Esophagus squamous epithelium (tissue), 5 donors: ENCODE measurements at regions not wholly inside any gene's neighbourhood (a gene's known extent, or its start where the extent isn't known, plus 50 kb on each side); places are given as distances from the start of the nearest gene placed in this dataset.

ENCODE experiments used
- DNase-seq: peaks from one replicate; lab custom pipeline; 2025; lab: John Stamatoyannopoulos, UW
- H3K27ac ChIP-seq, 4 donors: fragments of 200-600 bp; sonication (generic); one replicate each; pipeline ENCODE4 v1.5.1; 2016 to 2019; ENCODE audit warnings: mild to moderate bottlenecking in 1 of 4
- H3K27me3 ChIP-seq, 4 donors: fragments of 200-600 bp; sonication (generic); 1 replicate in 3 of 4; 2 replicates in 1 of 4; pipeline versions ENCODE4 v1.5.1 to v1.6.0; 2017 to 2021; ENCODE audit warnings: antibody characterized with exemption in 1 of 4
- H3K36me3 ChIP-seq, 3 donors: fragments of 200-600 bp; sonication (generic); one replicate each; pipeline ENCODE4 v1.5.1; 2016 to 2019
- H3K4me1 ChIP-seq, 3 donors: fragments of 200-600 bp; sonication (generic); one replicate each; pipeline ENCODE4 v1.5.1; 2017 to 2019
- H3K4me3 ChIP-seq, 4 donors: fragments of 200-600 bp; sonication (generic); 1 replicate in 3 of 4; 2 replicates in 1 of 4; pipeline ENCODE4 v1.5.1; 2016 to 2019; ENCODE audit warnings: mild to moderate bottlenecking in 2 of 4, moderate library complexity in 1 of 4
- H3K9me3 ChIP-seq, 3 donors: fragments of 200-600 bp; sonication (generic); one replicate each; pipeline ENCODE4 v1.5.1; 2016 to 2019
- POLR2A ChIP-seq, 4 donors: fragments of 450-650 bp; IDR thresholded peaks; one replicate each; pipeline ENCODE4 v1.6.1; 2017; ENCODE audit warnings: antibody characterized with exemption in 4 of 4, mild to moderate bottlenecking in 4 of 4, moderate library complexity in 3 of 4
- WGBS, 2 donors: methylation state at CpG; one replicate each; pipeline ENCODE4 v1.1.5; 2018; 5-methylcytosine and 5-hydroxymethylcytosine counted together
- intact Hi-C: fragments of 100-400 bp; cut with DNase I; formaldehyde crosslinking; loops from one replicate; pipeline ENCODE4 v1.15.0; 2022
- TF ChIP-seq, protein P1 (sequence below), 6 experiments: fragments of 450-650 bp in 4 of 6; fragments of 200-600 bp in 2 of 6; sonication (generic) in 2 of 6; IDR thresholded peaks; one replicate each; pipeline ENCODE4 v1.5.1; 2016 to 2019; ENCODE audit warnings: antibody characterized with exemption in 6 of 6, mild to moderate bottlenecking in 4 of 6, moderate library complexity in 4 of 6
- donor health status: DM: yes; HTN: yes; CAD: no.

- Histone ChIP-seq H3K4me1 (no peaks in the 10 kb centered on the region), H3K27ac (no peak overlapping the region), H3K27me3 (peaks cover 0 to 27% (median 0%) of the 10 kb centered on the region in 4 donors), H3K36me3 (no peaks in the 10 kb centered on the region), H3K4me3 (no peak overlapping the region), H3K9me3 (no peaks in the 10 kb centered on the region)
- WGBS, 2 donors, result 72 to 78% methylated on average over 4 of the region's 4 CpGs
- DNase-seq, result no peak
- TF ChIP-seq POLR2A (IDR thresholded peaks at IDR 0.05), result no peak
- TF ChIP-seq, protein P1, sequence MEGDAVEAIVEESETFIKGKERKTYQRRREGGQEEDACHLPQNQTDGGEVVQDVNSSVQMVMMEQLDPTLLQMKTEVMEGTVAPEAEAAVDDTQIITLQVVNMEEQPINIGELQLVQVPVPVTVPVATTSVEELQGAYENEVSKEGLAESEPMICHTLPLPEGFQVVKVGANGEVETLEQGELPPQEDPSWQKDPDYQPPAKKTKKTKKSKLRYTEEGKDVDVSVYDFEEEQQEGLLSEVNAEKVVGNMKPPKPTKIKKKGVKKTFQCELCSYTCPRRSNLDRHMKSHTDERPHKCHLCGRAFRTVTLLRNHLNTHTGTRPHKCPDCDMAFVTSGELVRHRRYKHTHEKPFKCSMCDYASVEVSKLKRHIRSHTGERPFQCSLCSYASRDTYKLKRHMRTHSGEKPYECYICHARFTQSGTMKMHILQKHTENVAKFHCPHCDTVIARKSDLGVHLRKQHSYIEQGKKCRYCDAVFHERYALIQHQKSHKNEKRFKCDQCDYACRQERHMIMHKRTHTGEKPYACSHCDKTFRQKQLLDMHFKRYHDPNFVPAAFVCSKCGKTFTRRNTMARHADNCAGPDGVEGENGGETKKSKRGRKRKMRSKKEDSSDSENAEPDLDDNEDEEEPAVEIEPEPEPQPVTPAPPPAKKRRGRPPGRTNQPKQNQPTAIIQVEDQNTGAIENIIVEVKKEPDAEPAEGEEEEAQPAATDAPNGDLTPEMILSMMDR (IDR thresholded peaks at IDR 0.05), result no peak
- intact Hi-C loops, result no loop called here
Observed at GRCh38 chr5:77923666-77924065, 147.5 kb upstream of the TBCA start.

- intact Hi-C loops, result no loop called here
- no peak overlapping the region for H3K4me3 ChIP-seq
- H3K27ac ChIP-seq, result no peak overlapping the region
- no peaks in the 10 kb centered on the region for H3K4me1 ChIP-seq
- no peak for DNase-seq
- peaks cover 0 to 17% (median 0%) of the 10 kb centered on the region in 4 donors for H3K27me3 ChIP-seq
- H3K9me3 ChIP-seq, result no peaks in the 10 kb centered on the region
- H3K36me3 ChIP-seq, result no peaks in the 10 kb centered on the region
- TF ChIP-seq POLR2A (IDR thresholded peaks at IDR 0.05), result no peak
- TF ChIP-seq, protein P1 (IDR thresholded peaks at IDR 0.05), result no peak
- WGBS, 2 donors, result 88 to 95% methylated on average over 4 of the region's 4 CpGs
Observed at GRCh38 chr5:77921094-77921768, 145.1 kb upstream of the TBCA start.

DNA sequence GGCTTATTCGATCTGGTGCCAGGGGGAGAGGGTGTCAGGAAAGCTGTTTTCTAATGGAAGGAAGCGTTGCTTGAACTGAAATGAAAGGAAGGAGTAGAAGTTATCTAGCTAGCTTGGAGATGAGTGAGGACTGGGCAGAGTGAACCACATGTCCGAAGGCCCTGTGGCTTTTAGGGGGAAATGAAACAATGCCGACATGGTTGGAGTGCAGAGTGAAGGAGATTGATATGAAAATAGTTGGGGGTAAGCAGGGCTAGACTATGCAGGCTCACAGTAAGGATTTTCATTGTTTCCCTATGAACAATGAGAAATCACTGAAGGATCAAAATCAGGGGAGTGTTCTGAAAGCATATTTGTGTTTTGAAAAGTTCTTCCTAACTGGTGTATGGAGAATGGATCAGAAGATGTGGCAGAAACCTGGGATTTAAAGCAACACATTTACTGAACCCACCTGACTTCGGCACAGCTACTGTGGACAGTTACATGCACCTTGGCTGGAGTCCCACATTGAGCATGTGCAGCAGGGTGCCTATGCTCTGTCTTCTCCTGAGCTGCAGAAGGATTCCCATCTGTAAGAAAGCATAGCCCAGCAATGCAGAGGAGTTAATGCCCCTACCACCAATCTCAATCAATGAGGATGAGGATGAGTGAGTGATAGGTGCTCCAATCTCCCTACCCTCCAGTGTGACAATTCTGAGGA, 144.4 kb upstream of the TBCA start:
- H3K9me3 ChIP-seq, result no peaks in the 10 kb centered on the region
- no peaks in the 10 kb centered on the region for H3K36me3 ChIP-seq
- no peaks in the 10 kb centered on the region for H3K4me1 ChIP-seq
- WGBS, 2 donors, result 66 to 73% methylated on average over 5 of the region's 5 CpGs
- no peak for DNase-seq
- no peak for TF ChIP-seq POLR2A (IDR thresholded peaks at IDR 0.05)
- TF ChIP-seq, protein P1 (IDR thresholded peaks at IDR 0.05), result no peak
- peaks cover 0 to 17% (median 0%) of the 10 kb centered on the region in 4 donors for H3K27me3 ChIP-seq
- H3K27ac ChIP-seq, result no peak overlapping the region
- no peak overlapping the region for H3K4me3 ChIP-seq
- intact Hi-C loops, result no loop called here

- Histone ChIP-seq H3K36me3 (no peaks in the 10 kb centered on the region), H3K27ac (no peak overlapping the region), H3K4me1 (no peaks in the 10 kb centered on the region), H3K9me3 (no peaks in the 10 kb centered on the region), H3K27me3 (peaks cover 0 to 27% (median 2%) of the 10 kb centered on the region in 4 donors), H3K4me3 (no peak overlapping the region)
- WGBS, 2 donors, result 74% methylated on average over 3 of the region's 5 CpGs; no CpG with 5 or more reads in 1 of the 2 donors
- TF ChIP-seq, protein P1 (IDR thresholded peaks at IDR 0.05), result no peak
- TF ChIP-seq POLR2A (IDR thresholded peaks at IDR 0.05), result no peak
- no peak for DNase-seq
- intact Hi-C loops, result no loop called here
Observed at GRCh38 chr5:77915346-77915745, 139.2 kb upstream of the TBCA start.

- H3K4me3 ChIP-seq, result no peak overlapping the region
- no peaks in the 10 kb centered on the region for H3K36me3 ChIP-seq
- no peaks in the 10 kb centered on the region for H3K4me1 ChIP-seq
- 59 to 67% methylated on average over 5 to 6 of the region's 6 CpGs for WGBS, 2 donors
- peaks cover 0 to 27% (median 2%) of the 10 kb centered on the region in 4 donors for H3K27me3 ChIP-seq
- no peak for DNase-seq
- intact Hi-C loops, result no loop called here
- no peak overlapping the region for H3K27ac ChIP-seq
- TF ChIP-seq POLR2A (IDR thresholded peaks at IDR 0.05), result no peak
- TF ChIP-seq, protein P1 (IDR thresholded peaks at IDR 0.05), result no peak
- H3K9me3 ChIP-seq, result no peaks in the 10 kb centered on the region
Observed at GRCh38 chr5:77912721-77913120, 136.6 kb upstream of the TBCA start.
